HG02943 (cell line): ENCODE measurements at regions not wholly inside any gene's neighbourhood (a gene's known extent, or its start where the extent isn't known, plus 50 kb on each side); places are given as distances from the start of the nearest gene placed in this dataset.
"Not testable (repeated sequence)": the region's sequence is repeated elsewhere in the genome, so short reads cannot be mapped to it uniquely, and the experiment has no call there.

ENCODE experiments used
- ATAC-seq: cut with Tn5 transposase; IDR thresholded peaks from one replicate; pipeline ENCODE4 v1.9.1; 2021; ENCODE audit warnings: mild to moderate bottlenecking, low read depth, moderate library complexity; ENCODE audit not compliant: unreplicated experiment

DNA sequence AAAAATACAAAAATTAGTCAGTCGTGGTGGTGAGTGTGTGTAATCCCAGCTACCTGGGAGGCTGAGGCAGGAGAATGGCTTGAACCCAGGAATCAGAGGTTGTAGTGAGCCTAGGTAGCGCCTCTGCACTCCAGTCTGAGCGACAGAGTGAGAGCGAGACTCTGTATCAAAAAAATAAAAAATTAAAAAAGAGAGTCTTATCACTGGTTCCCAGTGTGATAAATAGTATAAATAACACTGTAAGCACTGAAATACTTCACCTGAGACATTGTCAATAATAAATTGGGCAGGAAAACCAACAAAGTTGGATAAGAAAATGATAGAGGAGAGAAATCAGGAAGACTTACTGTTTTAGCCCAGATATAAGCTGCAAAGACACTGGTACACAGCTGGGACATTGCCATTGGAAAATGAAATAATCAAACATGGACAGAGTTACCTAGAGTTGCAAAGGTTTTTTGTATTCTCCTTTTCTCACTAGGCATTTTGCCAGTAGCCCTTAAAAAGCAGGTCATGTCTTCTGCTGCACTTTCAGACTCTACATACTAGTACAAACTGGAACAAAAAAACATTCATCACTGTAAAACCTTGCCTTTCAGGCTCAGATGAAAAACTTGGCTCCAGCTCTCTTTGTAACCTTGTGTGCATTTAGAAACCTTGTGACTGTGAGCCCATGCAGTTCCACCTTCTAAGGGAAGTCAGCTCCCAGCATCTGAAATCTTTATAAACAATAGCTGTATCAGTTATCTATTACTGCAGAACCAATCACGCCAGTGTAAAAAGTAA is 55.0 kb upstream of the PPP1R2C start:
- no peak for ATAC-seq

DNA sequence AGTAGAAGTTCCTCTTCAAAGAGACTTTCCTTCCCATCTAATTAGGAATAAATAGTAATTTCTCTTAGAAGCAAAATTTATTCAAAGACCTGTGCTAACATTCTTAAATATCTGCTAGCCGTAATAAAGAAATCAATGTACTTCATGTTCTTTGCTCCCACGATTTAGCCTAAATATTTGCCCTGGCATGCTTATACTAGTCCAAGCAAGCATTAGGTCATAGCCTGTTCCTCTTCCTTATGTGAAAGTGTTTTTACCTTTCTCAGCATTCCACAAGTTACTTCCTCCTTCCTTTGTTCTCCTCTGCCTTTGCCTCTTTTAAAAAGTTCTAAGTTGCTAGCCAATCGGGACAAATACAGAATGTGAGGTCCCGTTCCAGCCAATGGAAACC is 55.6 kb upstream of the PPP1R2C start:
- ATAC-seq, result not testable (repeated sequence)

DNA sequence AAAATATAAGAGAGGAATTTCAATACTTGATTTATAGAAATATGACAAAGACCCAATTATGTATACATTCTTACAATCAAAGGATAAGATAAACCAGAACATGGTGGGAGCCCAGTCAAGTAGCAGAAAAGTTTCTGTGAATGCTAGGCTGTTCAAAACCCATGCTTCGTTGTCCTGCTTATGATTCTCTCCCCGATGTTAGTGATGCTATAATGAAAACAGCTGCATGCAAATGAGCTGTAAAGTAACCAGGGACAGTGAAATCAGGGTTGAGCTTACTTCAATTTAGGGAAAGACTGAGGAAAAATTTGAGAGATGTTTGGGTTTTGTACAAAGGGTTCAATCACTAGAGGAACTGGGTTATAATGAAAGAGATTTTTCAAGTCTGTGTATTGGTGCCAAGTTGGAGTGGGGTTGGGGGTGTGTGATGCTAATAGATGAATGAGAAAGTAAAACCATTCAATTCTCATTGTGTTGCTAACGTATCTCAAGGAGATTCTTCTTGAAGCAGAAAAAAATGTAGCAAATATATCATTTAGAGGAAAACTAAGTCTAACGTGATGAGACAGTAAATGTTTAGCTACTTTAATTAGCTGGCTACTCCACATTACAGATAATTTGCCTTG is 59.3 kb upstream of the PPP1R2C start:
- ATAC-seq, result no peak

GRCh38 chrX:42837747-42838146 is 59.8 kb upstream of the PPP1R2C start:
- ATAC-seq, result no peak

DNA sequence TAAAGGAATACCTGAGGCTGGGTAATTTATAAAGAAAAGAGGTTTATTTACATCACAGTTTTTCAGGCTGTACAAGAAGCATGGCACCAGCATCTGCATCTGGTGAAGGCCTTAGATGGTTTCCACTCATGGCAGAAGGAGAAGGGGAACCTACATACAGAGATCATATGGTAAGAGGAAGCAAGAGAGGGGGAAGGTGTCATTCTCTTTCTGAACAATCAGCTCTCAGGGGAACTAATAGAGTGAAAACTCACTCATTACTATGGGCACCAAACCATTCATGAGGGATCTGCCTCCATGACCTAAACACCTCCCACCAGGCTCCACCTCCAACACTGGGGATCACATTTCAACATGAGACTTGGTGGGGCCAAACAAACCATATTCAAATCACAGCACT is 61.7 kb upstream of the PPP1R2C start:
- no peak for ATAC-seq

GRCh38 chrX:42846741-42847140 is 68.8 kb upstream of the PPP1R2C start:
- ATAC-seq, result no peak

DNA sequence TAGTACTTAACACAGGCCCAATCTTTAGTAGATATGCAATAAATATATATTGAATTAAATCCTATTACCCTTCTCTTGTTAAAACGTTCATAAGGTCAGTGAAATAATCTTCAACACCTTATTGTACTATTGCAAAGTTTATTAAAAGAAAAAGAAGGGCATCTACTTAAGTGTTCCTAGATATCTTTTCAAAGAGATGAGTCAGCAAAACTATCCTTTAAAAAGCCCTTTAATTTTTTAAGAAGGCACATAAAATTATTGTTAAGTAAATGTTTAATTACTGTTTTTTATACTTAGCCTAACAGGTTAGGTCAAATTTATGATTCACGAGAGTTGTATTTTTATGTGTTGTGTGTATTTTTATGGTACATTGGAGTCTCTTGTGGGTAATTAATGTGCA is 77.3 kb upstream of the PPP1R2C start:
- ATAC-seq, result no peak

- ATAC-seq, result no peak
These were observed 79.8 kb upstream of the PPP1R2C start for GRCh38 chrX:42857766-42858165.

- no peak for ATAC-seq
These were observed 91.0 kb upstream of the PPP1R2C start for GRCh38 chrX:42869011-42869410.

- peak; percentile 89 for ATAC-seq
These were observed 91.9 kb upstream of the PPP1R2C start for GRCh38 chrX:42869659-42870476.

DNA sequence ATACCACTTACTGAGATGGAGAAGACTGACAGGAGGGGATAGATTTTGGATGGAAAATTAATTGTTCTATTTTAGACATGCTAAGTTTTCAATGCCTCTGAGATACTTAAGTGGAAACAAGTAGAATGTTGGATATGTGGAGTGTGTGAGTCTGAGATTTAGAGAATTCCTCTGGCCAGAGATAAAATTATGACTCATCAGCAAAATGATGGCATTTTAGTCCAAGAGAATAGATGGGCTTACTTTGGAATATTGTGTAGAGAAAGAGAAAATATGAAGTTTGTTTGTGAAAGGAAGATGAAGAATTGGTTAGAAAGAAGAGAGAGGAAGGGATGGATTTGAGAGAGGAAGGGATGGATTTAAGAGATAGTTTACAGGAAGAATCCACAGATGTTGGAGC is 108.6 kb upstream of the PPP1R2C start:
- ATAC-seq, result no peak

- no peak for ATAC-seq
These were observed 123.0 kb upstream of the PPP1R2C start for GRCh38 chrX:42900947-42901346.

DNA sequence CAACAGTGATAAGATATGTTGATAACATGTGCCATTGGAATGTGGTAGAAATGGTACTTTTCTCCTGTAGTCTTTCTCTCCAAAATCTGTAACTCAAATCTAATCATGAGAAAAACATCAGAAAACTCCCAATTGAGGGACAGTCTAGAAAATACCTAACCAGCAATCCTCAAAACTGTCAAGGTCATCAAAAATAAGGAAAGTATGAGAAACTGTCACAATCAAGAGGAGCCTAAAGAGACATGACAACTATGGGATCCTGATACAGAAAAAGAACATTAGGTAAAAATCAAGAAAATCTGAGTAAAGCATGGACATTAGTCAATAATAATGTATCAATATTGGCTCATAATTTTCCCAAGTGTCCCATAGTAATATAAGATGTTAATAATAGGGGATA is 124.5 kb upstream of the PPP1R2C start:
- no peak for ATAC-seq

DNA sequence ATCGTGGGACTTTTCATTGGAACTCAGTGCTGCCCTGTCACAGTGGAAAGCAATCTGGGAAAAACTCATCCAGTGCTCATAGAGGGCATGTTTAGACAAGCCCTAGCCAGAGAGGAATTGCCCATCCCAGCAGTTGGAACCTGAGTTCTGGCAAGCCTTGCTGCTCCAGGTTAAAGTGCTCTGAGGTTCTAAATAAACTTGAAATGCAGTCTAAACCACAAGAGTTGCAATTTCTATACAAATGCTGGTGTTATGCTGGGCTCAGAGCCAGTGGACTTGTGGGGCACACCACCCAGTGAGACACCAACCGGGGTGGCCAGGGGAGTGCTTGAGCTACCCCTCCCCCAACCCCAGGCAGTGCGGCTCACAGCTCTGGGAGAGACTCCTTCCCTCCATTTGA is 142.8 kb upstream of the PPP1R2C start:
- no peak for ATAC-seq

GRCh38 chrX:42930071-42930470 is 152.1 kb upstream of the PPP1R2C start:
- no peak for ATAC-seq

- ATAC-seq, result no peak
These were observed 153.0 kb upstream of the PPP1R2C start for GRCh38 chrX:42930951-42931350.

- no peak for ATAC-seq
These were observed 155.2 kb upstream of the PPP1R2C start for GRCh38 chrX:42933187-42933586.

- ATAC-seq, result peak; percentile 89
These were observed 156.2 kb upstream of the PPP1R2C start for GRCh38 chrX:42934020-42934726.

DNA sequence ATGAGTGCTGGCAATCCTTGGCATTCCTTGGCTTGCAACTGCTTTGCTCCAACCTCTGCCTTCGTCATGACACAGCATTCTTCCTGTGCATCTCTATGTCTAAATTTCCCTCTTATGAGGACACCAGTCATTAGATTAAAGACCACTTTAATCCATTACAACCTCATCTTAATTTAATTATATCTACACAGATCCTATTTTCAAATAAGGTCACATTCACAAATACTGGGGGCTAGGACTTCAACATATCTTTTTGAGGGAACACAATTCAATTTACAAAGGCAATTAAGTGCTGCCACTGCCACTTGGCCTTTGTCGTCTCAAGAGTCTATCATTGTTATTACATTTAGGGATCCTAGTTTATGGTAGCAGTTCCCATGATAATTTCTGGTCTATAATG is 163.7 kb upstream of the PPP1R2C start:
- ATAC-seq, result no peak

DNA sequence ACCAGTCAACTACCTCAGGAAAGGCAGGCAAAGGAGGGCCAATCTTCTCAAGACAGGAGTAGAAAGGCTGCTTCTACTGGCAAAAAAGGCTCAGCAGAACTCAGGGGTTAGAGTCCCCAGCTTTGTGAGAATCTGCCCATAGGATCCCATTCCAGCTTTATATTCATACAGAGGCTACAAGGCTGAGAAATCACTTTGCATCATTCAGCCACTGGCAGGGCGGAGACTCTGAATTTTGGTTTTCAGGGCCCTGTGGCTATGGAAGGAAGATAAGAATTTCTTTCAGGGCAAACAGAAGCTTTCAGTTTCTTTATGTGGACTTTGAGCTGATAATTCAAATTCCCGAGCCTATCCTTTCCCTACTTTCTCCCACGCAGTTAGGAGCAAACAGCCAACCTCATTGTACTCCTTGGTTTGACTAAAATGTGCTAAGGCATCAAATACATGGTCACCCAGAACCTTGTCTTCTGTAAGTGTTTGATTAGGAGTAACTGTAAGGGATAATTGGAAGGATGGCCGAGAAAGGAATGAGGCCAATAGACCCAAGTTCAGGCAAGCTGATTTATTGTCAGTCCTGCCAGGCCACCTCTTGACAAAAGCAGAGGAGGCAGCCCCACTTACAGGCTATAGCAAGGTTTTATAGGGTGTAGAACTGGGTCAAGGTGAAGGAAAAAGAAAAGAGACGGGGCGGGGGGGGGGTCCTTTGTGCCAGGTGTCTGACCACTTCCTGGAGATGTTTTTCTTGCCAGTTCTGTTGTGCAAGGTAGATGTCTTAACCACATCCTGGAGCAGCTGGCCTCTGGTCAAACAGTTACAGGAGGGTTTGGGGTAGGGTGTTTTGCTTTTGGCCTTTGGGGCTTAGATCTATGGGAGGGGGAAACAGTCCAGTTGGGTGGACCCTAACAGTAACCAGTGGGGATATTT is 165.3 kb upstream of the PPP1R2C start:
- peak; percentile 76 for ATAC-seq
